DND-41 (cell line): ENCODE measurements at regions not wholly inside any gene's neighbourhood (a gene's known extent, or its start where the extent isn't known, plus 50 kb on each side); places are given as distances from the start of the nearest gene placed in this dataset.
A peak's percentile ranks its signal among the peaks of the same experiment; 100 is the strongest.

Source experiments
- ATAC-seq: fragments of 200-7000 bp; cut with Tn5 transposase; 3 replicates; pipeline ENCODE4 v1.9.1; 2021; ENCODE audit warnings: low read depth; ENCODE audit not compliant: insufficient read depth
- DNase-seq: peaks from one replicate; pipeline ENCODE4 v3.0.0-alpha.2; 2020
- H2AFZ ChIP-seq: 2 replicates; pipeline ENCODE4 v1.6.0; 2012; ENCODE audit warnings: low read depth, low read length
- H3K27ac ChIP-seq: 2 replicates; pipeline ENCODE4 v1.5.1; 2012; ENCODE audit warnings: low read length, inconsistent platforms
- H3K27me3 ChIP-seq: fragments of 200-600 bp; sonication (generic); 2 replicates; pipeline ENCODE4 v1.6.0; 2012; ENCODE audit warnings: low read length, mild to moderate bottlenecking, inconsistent platforms; ENCODE audit not compliant: insufficient read depth, poor library complexity
- H3K36me3 ChIP-seq: 2 replicates; pipeline ENCODE4 v1.5.1; 2012; ENCODE audit warnings: low read length, inconsistent platforms; ENCODE audit not compliant: insufficient read depth
- H3K4me1 ChIP-seq: 2 replicates; pipeline ENCODE4 v1.5.1; 2012; ENCODE audit warnings: mild to moderate bottlenecking, low read length; ENCODE audit not compliant: insufficient read depth
- H3K4me2 ChIP-seq: 2 replicates; pipeline ENCODE4 v1.6.0; 2012; ENCODE audit warnings: mild to moderate bottlenecking, moderate library complexity, low read length, inconsistent platforms; ENCODE audit not compliant: insufficient read depth
- H3K4me3 ChIP-seq, 2 experiments: fragments of 200-600 bp in 1 of 2; shearing (Covaris generic) in 1 of 2; 2 replicates each; pipeline ENCODE4 v1.5.1; 2012 to 2016; ENCODE audit warnings: inconsistent platforms in 2 of 2, low read length in 2 of 2, mild to moderate bottlenecking in 2 of 2, low read depth in 1 of 2, moderate library complexity in 1 of 2
- H3K79me2 ChIP-seq: 2 replicates; pipeline ENCODE4 v1.6.0; 2012; ENCODE audit warnings: low read length, inconsistent platforms; ENCODE audit not compliant: insufficient read depth
- H3K9ac ChIP-seq: 2 replicates; pipeline ENCODE4 v1.6.0; 2012; ENCODE audit warnings: low read depth, mild to moderate bottlenecking, inconsistent platforms, low read length, moderate library complexity
- H3K9me3 ChIP-seq: 2 replicates; pipeline ENCODE4 v1.5.1; 2012; ENCODE audit warnings: low read length, moderate library complexity, mild to moderate bottlenecking, inconsistent platforms; ENCODE audit not compliant: insufficient read depth, severe bottlenecking
- H4K20me1 ChIP-seq: 2 replicates; pipeline ENCODE4 v1.6.0; 2012; ENCODE audit warnings: low read length; ENCODE audit not compliant: insufficient read depth
- CTCF ChIP-seq: IDR thresholded peaks from 2 replicates; pipeline ENCODE4 v1.5.1; 2012; ENCODE audit warnings: borderline replicate concordance, low read length, moderate library complexity, mild to moderate bottlenecking; ENCODE audit not compliant: poor library complexity, severe bottlenecking; ENCODE audit errors: extremely low read depth
- EZH2 ChIP-seq: IDR thresholded peaks from 3 replicates; pipeline ENCODE4 v1.6.1; 2012; ENCODE audit warnings: borderline replicate concordance, low read depth, mild to moderate bottlenecking, moderate library complexity, low read length, inconsistent platforms; ENCODE audit not compliant: severe bottlenecking

- no peaks in the 10 kb centered on the region for H3K27me3 ChIP-seq
- H3K9ac ChIP-seq: no peak overlapping the region
- no peaks in the 10 kb centered on the region for H4K20me1 ChIP-seq
- H2AFZ ChIP-seq: no peak overlapping the region; the same call in 1 of the 2 replicates
- H3K4me3 ChIP-seq: no peak overlapping the region
- peaks cover 32% of the 10 kb centered on the region for H3K4me1 ChIP-seq
- ATAC-seq (no peak), DNase-seq (no peak)
- TF ChIP-seq CTCF: no peak
- TF ChIP-seq EZH2: no peak
- no peaks in the 10 kb centered on the region for H3K9me3 ChIP-seq
- H3K36me3 ChIP-seq: no peaks in the 10 kb centered on the region
- H3K4me2 ChIP-seq: peak overlapping the region; percentile 33; the same call in 1 of the 2 replicates
- H3K79me2 ChIP-seq: no peaks in the 10 kb centered on the region
- H3K27ac ChIP-seq: peak overlapping the region; percentile 72
Observed at GRCh38 chr6:118720125-118720473, 68.7 kb upstream of the CEP85L start.

- Histone ChIP-seq H3K79me2 (no peaks in the 10 kb centered on the region), H3K27me3 (no peaks in the 10 kb centered on the region), H3K4me1 (peaks cover 32% of the 10 kb centered on the region), H4K20me1 (no peaks in the 10 kb centered on the region), H3K27ac (peak overlapping the region; percentile 72), H3K9ac (peak overlapping the region; percentile 36), H3K36me3 (no peaks in the 10 kb centered on the region), H3K9me3 (no peaks in the 10 kb centered on the region), H3K4me3 (no peak overlapping the region), H2AFZ (peak overlapping the region; percentile 60), H3K4me2 (peak overlapping the region; percentile 33; the same call in 1 of the 2 replicates)
- ATAC-seq (peak; percentile 79), DNase-seq (peak; percentile 60)
- no peak for TF ChIP-seq CTCF
- TF ChIP-seq EZH2: no peak
Observed at GRCh38 chr6:118719351-118720124, 68.1 kb upstream of the CEP85L start.

- H3K36me3 ChIP-seq: no peaks in the 10 kb centered on the region
- no peaks in the 10 kb centered on the region for H3K27me3 ChIP-seq
- no peak overlapping the region for H3K4me3 ChIP-seq
- no peaks in the 10 kb centered on the region for H3K79me2 ChIP-seq
- DNase-seq (no peak), ATAC-seq (0 out of 3 replicates have a peak, but pooled peaks have one; percentile 4)
- H3K27ac ChIP-seq: peak overlapping the region; percentile 72
- TF ChIP-seq EZH2: no peak
- no peak for TF ChIP-seq CTCF
- H2AFZ ChIP-seq: 0 out of 2 replicates have a peak overlapping the region, but pooled peaks have one; percentile 60
- peaks cover 32% of the 10 kb centered on the region for H3K4me1 ChIP-seq
- H3K4me2 ChIP-seq: no peak overlapping the region
- H3K9me3 ChIP-seq: no peaks in the 10 kb centered on the region
- H4K20me1 ChIP-seq: no peaks in the 10 kb centered on the region
- H3K9ac ChIP-seq: peak overlapping the region; percentile 36; the same call in 1 of the 2 replicates
Observed at GRCh38 chr6:118718903-118719302, 67.5 kb upstream of the CEP85L start.
